ENCODE measurements at regions not wholly inside any gene's neighbourhood (a gene's known extent, or its start where the extent isn't known, plus 50 kb on each side); places are given as distances from the start of the nearest gene placed in this dataset.
"Not testable (repeated sequence)": the region's sequence is repeated elsewhere in the genome, so short reads cannot be mapped to it uniquely, and the experiment has no call there.

- no peak for DNase-seq
These were observed 112.1 kb upstream of the ATP8B1 start for GRCh38 chr18:57915248-57915647.

GRCh38 chr18:57913686-57914085 is 110.6 kb upstream of the ATP8B1 start:
- DNase-seq: no peak

GRCh38 chr18:57910817-57911216 is 107.7 kb upstream of the ATP8B1 start:
- no peak for DNase-seq

- DNase-seq: no peak
These were observed 107.0 kb upstream of the ATP8B1 start for GRCh38 chr18:57910134-57910533.

GRCh38 chr18:57909620-57910019 is 106.5 kb upstream of the ATP8B1 start:
- DNase-seq: no peak

- no peak for DNase-seq
These were observed 105.0 kb upstream of the ATP8B1 start for GRCh38 chr18:57908092-57908491.

- no peak for DNase-seq
These were observed 104.4 kb upstream of the ATP8B1 start for GRCh38 chr18:57907550-57907949.

- DNase-seq: no peak
These were observed 103.7 kb upstream of the ATP8B1 start for GRCh38 chr18:57906852-57907251.

- DNase-seq: no peak
These were observed 101.4 kb upstream of the ATP8B1 start for GRCh38 chr18:57904535-57904934.

GRCh38 chr18:57902721-57903120 is 99.6 kb upstream of the ATP8B1 start:
- no peak for DNase-seq

- no peak for DNase-seq
These were observed 98.9 kb upstream of the ATP8B1 start for GRCh38 chr18:57901825-57902589.

- DNase-seq: no peak
These were observed 97.9 kb upstream of the ATP8B1 start for GRCh38 chr18:57900906-57901435.

GRCh38 chr18:57898506-57899124 is 95.5 kb upstream of the ATP8B1 start:
- no peak for DNase-seq

- no peak for DNase-seq
These were observed 92.1 kb upstream of the ATP8B1 start for GRCh38 chr18:57895182-57895581.

GRCh38 chr18:57891707-57892391 is 88.7 kb upstream of the ATP8B1 start:
- no peak for DNase-seq

- no peak for DNase-seq
These were observed 87.2 kb upstream of the ATP8B1 start for GRCh38 chr18:57890266-57890665.

GRCh38 chr18:57889841-57890240 is 86.7 kb upstream of the ATP8B1 start:
- DNase-seq: no peak

GRCh38 chr18:57887543-57888383 is 84.6 kb upstream of the ATP8B1 start:
- DNase-seq: no peak

GRCh38 chr18:57885931-57886330 is 82.8 kb upstream of the ATP8B1 start:
- DNase-seq: no peak

- DNase-seq: no peak
These were observed 79.3 kb upstream of the ATP8B1 start for GRCh38 chr18:57882465-57882864.

GRCh38 chr18:57881818-57882413 is 78.8 kb upstream of the ATP8B1 start:
- peak; percentile 42 for DNase-seq

- not testable (repeated sequence) for DNase-seq
These were observed 76.8 kb upstream of the ATP8B1 start for GRCh38 chr18:57879924-57880323.
